ENCODE measurements at regions not wholly inside any gene's neighbourhood (a gene's known extent, or its start where the extent isn't known, plus 50 kb on each side); places are given as distances from the start of the nearest gene placed in this dataset.

DNA sequence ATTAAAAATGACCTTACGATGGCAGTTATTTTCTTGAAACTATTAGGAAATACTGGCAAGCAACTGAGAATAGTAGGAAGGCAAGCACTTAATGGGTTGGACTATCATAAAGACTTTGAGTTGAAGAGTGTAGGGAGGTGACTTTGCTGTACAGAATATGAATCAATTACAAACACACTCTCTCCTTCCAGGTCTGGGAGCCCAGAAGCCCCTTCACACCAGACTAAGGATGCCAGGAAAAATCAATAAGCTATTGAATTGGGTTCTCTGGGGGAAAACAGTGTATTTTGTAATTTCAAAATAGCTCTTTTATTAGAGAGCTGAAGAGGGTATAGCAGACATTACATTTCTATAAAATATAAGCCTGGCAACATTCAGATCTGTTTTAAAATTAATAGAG is 736.4 kb downstream of the NOVA1 start:
- H3K4me2 ChIP-seq (ENCODE audit: low read length), result no peak overlapping the region
- no peaks in the 10 kb centered on the region for H3K4me1 ChIP-seq (ENCODE audit: low read length)
- no peak overlapping the region for H2AFZ ChIP-seq (ENCODE audit: low read depth, low read length)
- H4K20me1 ChIP-seq (ENCODE audit: insufficient read depth, low read length), result no peaks in the 10 kb centered on the region
- H3K9ac ChIP-seq (ENCODE audit: low read length), result no peak overlapping the region
- no peaks in the 10 kb centered on the region for H3K36me3 ChIP-seq (replicated peaks; ENCODE audit: low read depth, low read length)
- H3K9me3 ChIP-seq (ENCODE audit: insufficient read depth, low read length), result no peaks in the 10 kb centered on the region
- H3K79me2 ChIP-seq (ENCODE audit: low read length), result no peaks in the 10 kb centered on the region
- no peaks in the 10 kb centered on the region for H3K27me3 ChIP-seq (ENCODE audit: low read depth, low read length)
- H3K4me3 ChIP-seq (ENCODE audit: low read length), result no peak overlapping the region
- no peak overlapping the region for H3K27ac ChIP-seq (ENCODE audit: low read length)
- TF ChIP-seq EZH2phosphoT487 (IDR thresholded peaks at IDR 0.05; ENCODE audit: low read depth), result no peak
- no peak for TF ChIP-seq CTCF (IDR thresholded peaks at IDR 0.05; ENCODE audit: low read depth, low read length)

DNA sequence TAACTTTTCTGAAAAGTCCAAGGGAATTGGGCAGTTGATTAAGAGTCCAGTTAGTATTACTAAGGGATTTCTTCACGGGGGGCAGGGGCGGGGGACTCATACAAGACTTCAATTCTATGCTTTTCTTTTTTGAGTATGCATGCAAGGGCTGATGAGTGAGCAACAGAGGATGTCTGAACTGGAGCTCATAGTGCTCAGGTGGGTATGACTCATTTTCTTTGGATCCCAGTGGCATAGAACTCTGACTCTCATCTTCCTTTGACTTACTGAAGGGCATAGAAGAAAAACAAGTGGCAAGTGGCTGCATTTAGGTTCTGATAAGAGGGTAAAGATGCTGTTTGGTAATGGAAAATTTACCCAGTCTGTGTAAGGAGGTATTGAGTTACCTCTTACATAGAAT is 749.2 kb downstream of the NOVA1 start:
- H3K9ac ChIP-seq (ENCODE audit: low read length), result no peak overlapping the region
- H3K36me3 ChIP-seq (replicated peaks; ENCODE audit: low read depth, low read length), result no peaks in the 10 kb centered on the region
- no peaks in the 10 kb centered on the region for H4K20me1 ChIP-seq (ENCODE audit: insufficient read depth, low read length)
- H3K79me2 ChIP-seq (ENCODE audit: low read length), result no peaks in the 10 kb centered on the region
- H3K4me2 ChIP-seq (ENCODE audit: low read length), result no peak overlapping the region
- no peak overlapping the region for H2AFZ ChIP-seq (ENCODE audit: low read depth, low read length)
- TF ChIP-seq CTCF (IDR thresholded peaks at IDR 0.05; ENCODE audit: low read depth, low read length) (no peak), EZH2phosphoT487 (IDR thresholded peaks at IDR 0.05; ENCODE audit: low read depth) (no peak)
- H3K27ac ChIP-seq (ENCODE audit: low read length), result no peak overlapping the region
- no peak overlapping the region for H3K4me3 ChIP-seq (ENCODE audit: low read length)
- H3K27me3 ChIP-seq (ENCODE audit: low read depth, low read length), result no peaks in the 10 kb centered on the region
- peaks cover 13% of the 10 kb centered on the region for H3K4me1 ChIP-seq (ENCODE audit: low read length)
- no peaks in the 10 kb centered on the region for H3K9me3 ChIP-seq (ENCODE audit: insufficient read depth, low read length)

- Histone ChIP-seq H3K9ac (ENCODE audit: low read length) (no peak overlapping the region), H2AFZ (ENCODE audit: low read depth, low read length) (no peak overlapping the region), H3K4me1 (ENCODE audit: low read length) (peaks cover 13% of the 10 kb centered on the region)
Measured at GRCh38 chr14:25846246-25846645, 751.6 kb downstream of the NOVA1 start.

More at GRCh38 chr14:25846246-25846645, 751.6 kb downstream of the NOVA1 start:
- no peaks in the 10 kb centered on the region for H3K36me3 ChIP-seq (replicated peaks; ENCODE audit: low read depth, low read length)
- H3K79me2 ChIP-seq (ENCODE audit: low read length), result no peaks in the 10 kb centered on the region
- H4K20me1 ChIP-seq (ENCODE audit: insufficient read depth, low read length), result no peaks in the 10 kb centered on the region
- H3K4me3 ChIP-seq (ENCODE audit: low read length), result no peak overlapping the region
- no peak overlapping the region for H3K27ac ChIP-seq (ENCODE audit: low read length)
- no peak for TF ChIP-seq CTCF (IDR thresholded peaks at IDR 0.05; ENCODE audit: low read depth, low read length)
- TF ChIP-seq EZH2phosphoT487 (IDR thresholded peaks at IDR 0.05; ENCODE audit: low read depth), result no peak
- no peak overlapping the region for H3K4me2 ChIP-seq (ENCODE audit: low read length)
- H3K9me3 ChIP-seq (ENCODE audit: insufficient read depth, low read length), result no peaks in the 10 kb centered on the region
- H3K27me3 ChIP-seq (ENCODE audit: low read depth, low read length), result no peaks in the 10 kb centered on the region
